ENCODE measurements at regions not wholly inside any gene's neighbourhood (a gene's known extent, or its start where the extent isn't known, plus 50 kb on each side); places are given as distances from the start of the nearest gene placed in this dataset.
"Not testable (repeated sequence)": the region's sequence is repeated elsewhere in the genome, so short reads cannot be mapped to it uniquely, and the experiment has no call there.

- no peak for DNase-seq (ENCODE audit: low read depth)
Observed at GRCh38 chr10:36492590-36493515, 632.5 kb upstream of the ANKRD30A start.

GRCh38 chr10:36491926-36492325, 633.5 kb upstream of the ANKRD30A start:
- no peak for DNase-seq (ENCODE audit: low read depth)

GRCh38 chr10:36489611-36490228, 635.7 kb upstream of the ANKRD30A start:
- no peak for DNase-seq (ENCODE audit: low read depth)

- no peak for DNase-seq (ENCODE audit: low read depth)
Observed at GRCh38 chr10:36489181-36489580, 636.2 kb upstream of the ANKRD30A start.

GRCh38 chr10:36488579-36488978, 636.8 kb upstream of the ANKRD30A start:
- DNase-seq (ENCODE audit: low read depth), result no peak

- no peak for DNase-seq (ENCODE audit: low read depth)
Observed at GRCh38 chr10:36479073-36479472, 646.3 kb upstream of the ANKRD30A start.

GRCh38 chr10:36476399-36476798, 649.0 kb upstream of the ANKRD30A start:
- DNase-seq (ENCODE audit: low read depth), result no peak

- no peak for DNase-seq (ENCODE audit: low read depth)
Observed at GRCh38 chr10:36475746-36476145, 649.7 kb upstream of the ANKRD30A start.

- no peak for DNase-seq (ENCODE audit: low read depth)
Observed at GRCh38 chr10:36474456-36474855, 650.9 kb upstream of the ANKRD30A start.

GRCh38 chr10:36473122-36473521, 652.3 kb upstream of the ANKRD30A start:
- no peak for DNase-seq (ENCODE audit: low read depth)

- DNase-seq (ENCODE audit: low read depth), result no peak
Observed at GRCh38 chr10:36469585-36469984, 655.8 kb upstream of the ANKRD30A start.

- no peak for DNase-seq (ENCODE audit: low read depth)
Observed at GRCh38 chr10:36468620-36469019, 656.8 kb upstream of the ANKRD30A start.

- DNase-seq (ENCODE audit: low read depth), result no peak
Observed at GRCh38 chr10:36465604-36466379, 659.6 kb upstream of the ANKRD30A start.

- no peak for DNase-seq (ENCODE audit: low read depth)
Observed at GRCh38 chr10:36464291-36464690, 661.1 kb upstream of the ANKRD30A start.

- no peak for DNase-seq (ENCODE audit: low read depth)
Observed at GRCh38 chr10:36463390-36463789, 662.0 kb upstream of the ANKRD30A start.

- DNase-seq (ENCODE audit: low read depth), result no peak
Observed at GRCh38 chr10:36462194-36462593, 663.2 kb upstream of the ANKRD30A start.

GRCh38 chr10:36458437-36458836, 667.0 kb upstream of the ANKRD30A start:
- DNase-seq (ENCODE audit: low read depth), result not testable (repeated sequence)

- no peak for DNase-seq (ENCODE audit: low read depth)
Observed at GRCh38 chr10:36457751-36458150, 667.6 kb upstream of the ANKRD30A start.

- DNase-seq (ENCODE audit: low read depth), result no peak
Observed at GRCh38 chr10:36455526-36456133, 669.8 kb upstream of the ANKRD30A start.

- DNase-seq (ENCODE audit: low read depth), result no peak
Observed at GRCh38 chr10:36452851-36453250, 672.5 kb upstream of the ANKRD30A start.

GRCh38 chr10:36451391-36451970, 673.9 kb upstream of the ANKRD30A start:
- no peak for DNase-seq (ENCODE audit: low read depth)

- no peak for DNase-seq (ENCODE audit: low read depth)
Observed at GRCh38 chr10:36450380-36450779, 675.0 kb upstream of the ANKRD30A start.

Data from T follicular helper cell (primary cell).